SK-N-SH treated with all-trans-retinoic acid at 6 μM for 48 hours (cell line): ENCODE measurements at regions not wholly inside any gene's neighbourhood (a gene's known extent, or its start where the extent isn't known, plus 50 kb on each side); places are given as distances from the start of the nearest gene placed in this dataset.
"Not testable (repeated sequence)": the region's sequence is repeated elsewhere in the genome, so short reads cannot be mapped to it uniquely, and the experiment has no call there.

Experiments
- ATAC-seq: fragments of 200-7000 bp; cut with Tn5 transposase; 3 replicates; pipeline ENCODE4 v1.9.1; 2020; ENCODE audit warnings: mild to moderate bottlenecking, moderate library complexity

DNA sequence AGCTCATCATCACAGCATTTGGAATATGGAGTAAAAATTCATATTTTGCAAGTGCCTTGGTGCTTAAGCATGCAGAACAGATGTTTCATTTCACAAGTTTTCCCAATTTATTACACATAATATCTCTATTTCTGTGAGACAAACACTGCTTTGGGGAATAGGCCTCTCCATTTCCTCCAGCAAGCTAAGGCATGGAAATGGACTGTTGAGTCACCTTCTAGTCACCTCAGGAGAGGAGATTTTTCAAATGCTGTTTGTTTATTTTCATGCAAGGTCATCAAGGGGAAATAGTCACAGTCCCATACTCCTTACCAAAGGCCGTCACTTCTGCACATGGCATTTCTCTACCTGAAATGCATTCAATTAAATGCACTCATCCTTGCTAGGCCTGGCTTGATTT lies 57.4 kb upstream of the NUTM2D start:
- not testable (repeated sequence) for ATAC-seq

DNA sequence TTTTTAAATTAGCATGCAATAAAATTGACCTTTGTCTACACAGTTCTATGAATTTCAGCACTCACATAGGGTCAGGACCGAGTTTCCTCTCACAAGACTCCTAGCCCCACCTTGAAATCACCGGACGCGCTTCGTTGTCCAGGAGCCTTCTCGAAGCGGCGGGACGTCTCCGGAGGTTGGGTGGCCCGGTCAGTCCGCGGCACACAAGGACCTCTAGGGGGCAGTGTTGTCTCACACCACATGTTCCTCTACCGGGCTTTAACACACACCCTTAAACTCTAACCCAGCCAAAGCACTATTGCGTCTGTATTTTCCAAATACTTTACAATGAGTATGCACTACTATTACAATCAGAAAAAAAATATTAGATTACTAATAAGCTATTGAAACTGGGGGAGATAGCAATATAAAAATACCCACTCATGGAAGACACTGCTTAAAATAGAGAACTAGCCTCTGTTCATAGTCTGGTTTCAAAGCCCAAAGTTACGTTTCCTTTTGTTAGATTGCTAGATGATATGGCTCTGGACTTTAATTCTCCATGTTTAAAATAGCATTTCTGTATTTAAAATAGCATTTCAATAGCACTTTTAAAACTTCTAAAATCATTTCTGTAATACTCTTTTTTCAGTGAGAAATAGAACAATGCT lies 56.0 kb upstream of the NUTM2D start:
- peak; percentile 97 for ATAC-seq

DNA sequence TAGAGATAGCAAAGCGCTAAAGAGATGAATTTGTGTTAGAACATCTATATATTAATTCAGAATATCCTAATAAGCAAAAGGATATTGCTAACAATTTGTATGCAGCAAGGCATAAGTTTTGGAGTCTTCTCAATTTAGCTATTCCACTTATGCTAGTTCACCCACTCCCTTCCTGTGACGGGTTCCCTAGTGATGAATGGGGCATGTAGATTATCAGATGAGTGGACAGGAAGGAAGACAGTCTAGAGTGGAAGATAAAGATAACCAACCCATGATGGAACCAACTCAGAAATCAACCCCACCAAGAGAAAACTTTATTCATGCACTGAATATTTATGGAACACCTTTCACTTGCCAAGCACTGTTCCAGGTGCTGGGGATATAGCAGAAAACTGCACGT lies 55.4 kb upstream of the NUTM2D start:
- not testable (repeated sequence) for ATAC-seq

DNA sequence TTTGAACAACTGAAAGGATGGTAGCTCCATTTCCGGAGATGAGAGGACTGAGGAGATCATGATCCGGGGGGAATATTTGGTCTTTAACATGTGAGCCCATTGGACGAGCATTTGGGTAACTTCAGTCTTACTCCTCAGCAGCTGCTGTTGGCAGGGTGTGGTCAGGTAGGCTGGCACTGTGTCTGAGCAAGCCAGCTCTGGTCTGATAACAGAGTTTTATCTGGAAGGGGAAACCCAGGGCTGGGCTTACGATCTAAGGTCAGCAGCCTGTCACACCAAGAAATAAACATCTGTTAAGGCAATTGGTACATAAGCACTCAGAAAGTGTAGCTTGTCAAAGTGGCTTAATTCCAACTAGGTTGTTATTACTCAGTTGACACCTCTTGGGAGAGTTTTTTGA lies 53.8 kb upstream of the NUTM2D start:
- not testable (repeated sequence) for ATAC-seq

DNA sequence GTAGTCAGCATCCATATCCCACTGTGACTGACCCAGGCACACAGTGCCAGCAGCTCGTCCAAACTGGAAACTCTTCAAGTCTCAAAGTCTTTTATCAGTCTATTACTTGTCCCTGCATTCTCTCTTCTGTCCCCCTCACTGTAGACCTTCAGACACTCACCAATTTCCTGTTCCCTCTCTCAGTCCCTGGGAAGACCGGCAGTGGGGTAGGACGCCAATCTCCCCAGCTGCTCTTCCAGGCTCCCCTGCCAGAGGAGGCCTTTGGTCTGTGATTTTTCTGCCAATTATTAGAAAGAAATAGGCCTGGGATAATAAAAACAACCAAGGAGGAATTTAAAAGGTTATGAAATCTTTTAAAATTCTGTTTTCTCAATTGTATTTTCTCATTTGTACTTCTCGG lies 50.9 kb upstream of the NUTM2D start:
- not testable (repeated sequence) for ATAC-seq
